Frontal cortex (tissue), 3 donors: ENCODE measurements at regions not wholly inside any gene's neighbourhood (a gene's known extent, or its start where the extent isn't known, plus 50 kb on each side); places are given as distances from the start of the nearest gene placed in this dataset.

ENCODE experiments used
- DNase-seq, 2 donors: peaks; one replicate each; pipeline ENCODE4 v3.0.0; 2012; ENCODE audit warnings: low spot score in 2 of 2
- FAIRE-seq: peaks from 2 replicates; lab custom pipeline; 2012; peaks lifted over from hg19 to GRCh38; lab: Jason Lieb, UNC
- donor health status: control.
- donor health status: control.
- donor health status: control.

DNA sequence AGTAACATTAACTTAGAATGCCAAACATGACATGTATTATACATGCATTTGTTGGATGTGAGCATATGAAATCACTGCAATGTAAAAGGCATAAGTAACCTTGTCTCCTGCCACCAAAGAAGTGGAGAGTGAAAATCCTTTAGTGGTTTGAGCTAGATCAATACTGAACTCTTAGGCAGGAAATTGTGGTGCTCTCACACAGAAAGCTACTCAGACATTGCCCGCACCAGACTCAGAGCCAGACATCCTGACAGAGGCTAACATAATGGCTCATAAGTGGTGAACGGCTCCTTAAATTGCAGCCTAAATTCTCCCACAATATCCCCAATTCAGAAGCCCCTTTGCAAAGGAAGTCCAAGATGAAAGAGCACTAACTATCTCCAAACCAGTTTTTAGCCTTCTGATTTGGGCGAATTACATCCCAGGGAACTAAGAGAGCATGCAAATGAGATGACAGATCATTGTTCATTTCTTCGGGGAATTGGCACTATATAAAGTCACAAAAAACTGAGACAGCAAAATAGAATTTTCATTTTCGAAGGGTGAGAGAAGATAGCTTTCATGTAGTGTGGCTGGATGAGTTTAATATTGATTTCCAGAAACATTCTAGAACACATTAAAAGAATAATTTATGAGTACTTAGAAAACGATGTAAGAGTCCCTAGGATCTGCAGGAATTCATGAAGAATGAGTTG lies 233.6 kb upstream of the RPS6KA3 start:
- DNase-seq = no peak

DNA sequence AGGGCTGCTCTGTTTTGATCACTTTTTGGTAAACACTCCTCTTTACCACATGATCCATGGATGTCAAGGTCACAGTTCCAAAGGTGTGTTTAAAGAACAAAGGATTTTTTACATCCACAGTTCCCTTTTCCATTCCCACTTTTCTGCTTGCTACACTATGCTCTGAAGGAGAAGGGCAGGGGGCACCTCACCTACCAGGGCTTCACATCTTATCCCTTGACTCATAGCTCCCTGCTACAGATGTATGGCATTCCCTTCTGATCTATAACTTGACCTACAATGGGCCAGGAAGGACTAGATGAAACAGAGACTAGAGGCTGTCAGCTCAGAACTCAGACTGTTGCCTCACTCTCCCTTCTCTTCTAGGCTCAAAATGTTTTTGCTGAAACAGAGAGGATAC lies 233.1 kb upstream of the RPS6KA3 start:
- FAIRE-seq = no peak
- no peak for DNase-seq

More for the DNA sequence above, 233.6 kb upstream of the RPS6KA3 start:
- FAIRE-seq = no peak

DNA sequence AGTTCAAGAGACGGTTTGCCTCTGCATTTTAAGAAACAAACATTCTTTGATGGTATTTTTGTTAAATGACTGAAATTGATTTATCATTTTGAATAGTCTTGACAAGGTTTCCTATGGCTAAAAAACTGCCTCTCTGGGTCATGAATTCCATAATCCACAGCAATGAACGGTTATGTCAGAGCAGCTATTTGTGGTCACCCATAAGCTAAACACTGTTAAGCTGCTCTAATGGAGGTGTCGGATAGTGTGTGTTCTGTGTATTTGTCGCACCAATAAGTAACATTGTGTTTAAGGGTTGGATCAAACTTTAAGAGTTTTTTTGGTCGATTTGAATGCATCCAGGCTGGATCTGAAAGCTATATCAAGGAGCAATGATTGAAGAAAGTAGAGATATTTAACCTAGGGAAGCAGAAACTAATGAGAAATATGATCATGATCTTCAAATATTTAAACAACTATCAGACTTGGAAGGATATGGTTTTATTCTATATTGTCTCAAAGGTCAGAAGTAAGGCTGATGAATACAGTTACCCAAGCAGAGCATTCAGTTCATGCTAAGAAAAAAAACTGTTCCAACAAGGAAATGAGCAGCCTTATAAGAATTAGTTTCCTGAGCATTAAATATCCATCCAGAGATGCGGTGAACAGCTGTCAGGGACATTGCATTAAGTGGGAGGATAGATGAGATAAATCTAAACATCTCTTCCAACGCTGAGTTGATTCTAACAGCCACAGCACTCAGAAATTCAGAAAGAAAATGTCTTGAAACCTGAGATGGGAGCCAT lies 232.3 kb upstream of the RPS6KA3 start:
- DNase-seq (no peak), FAIRE-seq (no peak)

- no peak for DNase-seq
- FAIRE-seq = no peak
These were observed 228.9 kb upstream of the RPS6KA3 start for GRCh38 chrX:20495575-20495974.

GRCh38 chrX:20488473-20488872 lies 221.8 kb upstream of the RPS6KA3 start:
- DNase-seq = no peak
- no peak for FAIRE-seq

DNA sequence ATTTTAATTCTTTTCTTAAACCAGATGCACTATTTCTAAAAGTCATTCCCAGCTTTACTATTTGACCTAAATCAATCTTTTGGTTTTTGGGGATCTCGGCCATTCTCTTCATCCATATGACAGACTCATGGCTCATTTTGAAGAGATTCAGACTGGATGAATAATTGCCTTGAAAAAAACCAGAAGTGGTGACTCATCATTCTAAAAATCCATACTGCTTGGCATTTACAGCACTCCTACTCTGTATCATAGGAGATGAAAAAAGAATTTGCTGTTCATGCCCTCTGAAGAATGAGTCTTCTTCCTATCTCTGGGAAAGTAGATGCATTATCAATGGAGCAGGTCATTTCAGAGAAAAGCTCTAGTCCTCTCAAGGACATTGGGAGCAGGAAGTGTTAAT lies 220.5 kb upstream of the RPS6KA3 start:
- DNase-seq (no peak), FAIRE-seq (no peak)

- FAIRE-seq (no peak), DNase-seq (no peak)
These were observed 214.9 kb upstream of the RPS6KA3 start for GRCh38 chrX:20481632-20482031.

DNA sequence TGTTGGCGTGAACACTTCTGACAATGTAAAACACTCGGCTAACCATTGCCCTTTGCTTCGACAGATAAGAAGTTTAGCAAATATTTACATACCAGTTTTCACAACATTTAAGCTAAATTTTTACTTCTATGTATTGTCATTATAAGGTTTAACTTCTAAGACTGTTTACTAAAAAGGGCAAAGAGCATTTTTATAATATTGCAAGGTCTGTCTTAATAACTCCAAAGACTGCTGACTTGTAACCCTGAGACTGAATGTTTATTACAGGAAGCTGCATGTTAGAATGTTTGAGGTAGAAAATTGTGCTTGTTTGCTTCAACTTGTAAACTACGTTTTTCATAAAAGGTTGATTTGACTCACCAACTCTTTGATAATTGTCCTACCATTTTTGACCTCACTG lies 213.2 kb upstream of the RPS6KA3 start:
- DNase-seq (no peak), FAIRE-seq (no peak)

DNA sequence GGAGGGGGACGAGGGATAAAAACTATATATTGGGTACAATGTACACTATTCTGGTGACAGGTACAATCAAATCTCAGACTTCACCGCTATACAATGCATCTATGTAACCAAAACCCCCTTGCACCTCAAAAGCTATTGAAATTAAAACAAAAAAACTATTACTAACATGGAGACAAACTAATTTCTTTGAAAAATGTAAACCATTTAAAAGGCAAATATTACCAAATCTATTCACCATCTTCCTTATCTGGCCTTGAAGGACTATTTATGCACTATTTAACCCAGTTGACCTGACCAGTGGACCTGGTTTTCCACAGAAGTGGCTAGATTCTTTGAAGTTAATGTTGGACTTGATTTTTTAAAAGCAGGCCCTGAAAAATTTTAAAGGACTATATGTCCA lies 212.3 kb upstream of the RPS6KA3 start:
- DNase-seq (no peak), FAIRE-seq (no peak)

DNA sequence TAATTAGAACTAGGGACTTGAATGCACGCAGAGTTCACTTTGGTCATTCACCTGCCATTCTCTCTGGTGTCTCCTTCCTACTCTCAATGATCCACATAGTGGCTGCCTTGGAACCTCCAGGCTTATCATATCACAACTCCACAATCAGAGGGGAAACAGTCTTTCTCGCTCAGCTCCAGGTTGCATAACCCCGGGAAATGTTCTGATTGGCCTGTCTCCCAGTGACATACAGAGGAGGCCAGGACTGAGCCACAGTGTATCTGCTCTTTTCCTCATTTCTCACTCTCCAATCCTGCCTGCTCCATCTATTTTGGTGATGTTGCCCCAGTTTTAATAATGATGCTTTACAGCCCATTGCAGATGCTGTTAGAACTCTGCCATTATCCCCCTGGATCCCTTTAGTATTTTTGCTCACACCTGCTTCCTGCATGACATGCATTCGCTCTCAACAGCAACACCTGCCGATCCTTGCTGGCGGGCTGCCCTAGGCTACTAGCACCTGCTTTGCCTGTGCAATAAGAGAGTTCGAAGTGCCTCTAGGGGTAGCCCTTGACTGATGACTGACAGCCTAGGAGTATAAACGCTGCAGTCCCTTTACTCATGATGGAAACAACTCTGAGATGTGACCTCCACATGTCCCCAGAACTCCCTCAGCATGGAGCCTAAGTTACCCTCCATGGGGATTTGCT lies 211.3 kb upstream of the RPS6KA3 start:
- no peak for FAIRE-seq

DNA sequence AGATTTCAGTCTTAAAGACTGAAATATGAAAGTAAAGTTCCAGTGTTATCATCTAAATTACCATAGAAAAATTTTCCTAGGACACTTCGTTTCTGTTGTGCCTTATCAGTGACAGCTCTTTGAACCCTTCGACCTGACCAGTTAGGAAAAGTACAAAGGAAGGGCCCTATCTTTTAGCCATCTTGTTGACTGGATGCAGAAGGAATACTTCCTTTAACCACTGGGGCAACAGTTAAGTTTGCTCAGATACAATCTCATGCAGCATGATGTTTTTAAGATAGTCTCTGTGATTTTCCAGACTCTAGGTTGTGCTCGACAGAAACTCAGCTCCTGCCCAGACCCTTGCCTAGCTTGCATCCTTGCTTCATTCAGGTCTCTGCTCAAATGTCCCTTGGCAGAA lies 210.5 kb upstream of the RPS6KA3 start:
- DNase-seq = no peak
- no peak for FAIRE-seq

More for the DNA sequence above, 211.3 kb upstream of the RPS6KA3 start:
- DNase-seq = no peak

- DNase-seq (no peak), FAIRE-seq (no peak)
These were observed 206.0 kb upstream of the RPS6KA3 start for GRCh38 chrX:20472620-20473258.

GRCh38 chrX:20472148-20472547 lies 205.4 kb upstream of the RPS6KA3 start:
- no peak for DNase-seq
- no peak for FAIRE-seq

DNA sequence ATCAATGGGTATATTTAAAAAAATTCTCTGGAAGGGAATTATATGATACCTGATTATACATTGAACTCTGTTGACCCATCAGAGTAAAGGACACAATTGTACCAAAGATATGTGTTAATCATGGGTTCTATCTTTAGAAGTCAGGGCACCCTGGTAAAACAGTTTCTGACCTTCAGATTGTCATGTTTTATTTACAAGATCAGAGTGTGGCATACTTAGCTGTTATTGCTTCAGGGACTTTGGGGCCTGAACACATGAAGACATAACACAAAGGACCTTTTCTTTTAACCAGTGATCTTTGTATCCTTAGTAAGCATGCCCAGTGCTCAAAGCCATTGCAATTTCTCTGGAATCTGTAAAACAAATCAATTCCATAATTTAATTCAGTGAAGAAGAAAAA lies 204.8 kb upstream of the RPS6KA3 start:
- DNase-seq (no peak), FAIRE-seq (no peak)

- FAIRE-seq = no peak
- no peak for DNase-seq
These were observed 196.8 kb upstream of the RPS6KA3 start for GRCh38 chrX:20463296-20464075.

DNA sequence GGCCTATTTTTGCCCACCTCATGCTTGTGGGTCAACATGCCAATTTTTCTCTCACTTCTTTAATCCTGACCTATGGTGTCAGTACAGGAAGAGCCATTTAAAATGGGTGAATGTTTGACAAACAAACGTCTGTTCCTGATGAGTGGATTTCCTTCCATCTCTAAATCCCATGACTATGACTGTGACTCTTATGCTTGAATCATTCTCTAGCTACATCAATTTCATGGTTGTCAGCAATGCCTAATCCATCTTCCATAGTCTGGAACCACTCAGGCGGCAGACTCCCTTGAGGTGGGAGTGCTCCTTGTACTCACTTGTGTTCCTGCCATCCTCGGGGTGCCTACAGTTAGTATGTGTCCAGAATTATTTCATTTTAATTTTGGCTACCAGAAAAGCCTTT lies 194.9 kb upstream of the RPS6KA3 start:
- FAIRE-seq = no peak
- no peak for DNase-seq

- DNase-seq (no peak), FAIRE-seq (no peak)
These were observed 194.3 kb upstream of the RPS6KA3 start for GRCh38 chrX:20461002-20461401.

GRCh38 chrX:20459410-20460350 lies 193.0 kb upstream of the RPS6KA3 start:
- DNase-seq = no peak
- no peak for FAIRE-seq

- no peak for FAIRE-seq
- no peak for DNase-seq
These were observed 190.3 kb upstream of the RPS6KA3 start for GRCh38 chrX:20456971-20457370.
